K562 (cell line): ENCODE measurements at regions not wholly inside any gene's neighbourhood (a gene's known extent, or its start where the extent isn't known, plus 50 kb on each side); places are given as distances from the start of the nearest gene placed in this dataset.

Experiments
- BHLHE40 ChIP-seq: IDR thresholded peaks from 2 replicates; pipeline ENCODE4 v1.6.1; 2011; ENCODE audit warnings: low read length, improper control_type of control experiment
- BRD4 ChIP-seq: fragments of 200-600 bp; sonication (generic); IDR thresholded peaks from 2 replicates; pipeline ENCODE4 v1.6.1; 2017; ENCODE audit warnings: inconsistent platforms
- C11orf30 ChIP-seq: fragments of 450-650 bp; IDR thresholded peaks from 2 replicates; pipeline ENCODE4 v1.6.1; 2016; ENCODE audit warnings: low read depth, mild to moderate bottlenecking
- CAMTA2 ChIP-seq: fragments of 250-450 bp; sonication (Bioruptor Pico); conservative IDR thresholded peaks from 2 replicates; pipeline ENCODE4 v1.5.1; 2022
- GTF2E2 ChIP-seq: fragments of 200-800 bp; sonication (Bioruptor generic); IDR thresholded peaks from 2 replicates; pipeline ENCODE4 v1.6.1; 2016; ENCODE audit warnings: missing genetic modification characterization, missing compliant biosample characterization
- HIVEP1 ChIP-seq: fragments of 250-450 bp; sonication (Bioruptor Pico); IDR thresholded peaks from 2 replicates; pipeline ENCODE4 v1.4.0; 2020; ENCODE audit warnings: mild to moderate bottlenecking
- HMG20B ChIP-seq: fragments of 250-450 bp; sonication (Bioruptor Pico); IDR thresholded peaks from 2 replicates; pipeline ENCODE4 v1.5.0; 2021; ENCODE audit warnings: mild to moderate bottlenecking
- MCM2 ChIP-seq: fragments of 450-650 bp; IDR thresholded peaks from 2 replicates; pipeline ENCODE4 v1.6.1; 2017; ENCODE audit warnings: low read depth, mild to moderate bottlenecking
- MEF2A ChIP-seq: IDR thresholded peaks from 2 replicates; pipeline ENCODE4 v1.6.1; 2011; ENCODE audit warnings: low read depth, mild to moderate bottlenecking, low read length, moderate library complexity; ENCODE audit not compliant: control insufficient read depth
- NCOR1 ChIP-seq: fragments of 450-650 bp; IDR thresholded peaks from 2 replicates; pipeline ENCODE4 v1.6.1; 2016; ENCODE audit warnings: mild to moderate bottlenecking, moderate library complexity
- PCBP1 ChIP-seq: fragments of 200-400 bp; formaldehyde crosslinking; IDR thresholded peaks from 2 replicates; pipeline ENCODE4 v1.6.1; 2018; ENCODE audit warnings: mild to moderate bottlenecking, low read depth, low read length; ENCODE audit not compliant: poor library complexity, severe bottlenecking
- PHB2 ChIP-seq: fragments of 450-650 bp; IDR thresholded peaks from 2 replicates; pipeline ENCODE4 v1.6.1; 2017; ENCODE audit warnings: low read depth
- POLR2G ChIP-seq: fragments of 200-400 bp; formaldehyde crosslinking; IDR thresholded peaks from 2 replicates; pipeline ENCODE4 v1.6.1; 2017; ENCODE audit warnings: low read depth, mild to moderate bottlenecking, antibody characterized with exemption, low read length, moderate library complexity
- POLR3A ChIP-seq: IDR thresholded peaks from 2 replicates; pipeline ENCODE4 v1.6.1; 2011; ENCODE audit warnings: borderline replicate concordance, mild to moderate bottlenecking, moderate library complexity; ENCODE audit not compliant: insufficient read length, insufficient read depth; ENCODE audit errors: extremely low read depth
- PYGO2 ChIP-seq: fragments of 450-650 bp; IDR thresholded peaks from 2 replicates; pipeline ENCODE4 v1.6.1; 2016; ENCODE audit warnings: mild to moderate bottlenecking, missing genetic modification characterization, moderate library complexity, missing compliant biosample characterization
- RBM34 ChIP-seq: fragments of 200-400 bp; formaldehyde crosslinking; IDR thresholded peaks from 2 replicates; pipeline ENCODE4 v1.6.1; 2018; ENCODE audit warnings: low read length, borderline replicate concordance; ENCODE audit not compliant: insufficient read depth
- SAFB ChIP-seq: fragments of 200-400 bp; formaldehyde crosslinking; IDR thresholded peaks from 2 replicates; pipeline ENCODE4 v1.6.1; 2017; ENCODE audit warnings: low read depth, low read length, borderline replicate concordance
- SLC30A9 ChIP-seq: fragments of 250-450 bp; sonication (Bioruptor Pico); IDR thresholded peaks from 2 replicates; pipeline ENCODE4 v1.8.0; 2022; ENCODE audit warnings: mild to moderate bottlenecking, moderate library complexity
- SREBF2 ChIP-seq: sonication (generic); formaldehyde crosslinking; IDR thresholded peaks from 2 replicates; pipeline ENCODE4 v1.4.0; 2020; ENCODE audit warnings: mild to moderate bottlenecking, missing genetic modification reagents
- ZBTB8A ChIP-seq: fragments of 450-650 bp; IDR thresholded peaks from 2 replicates; pipeline ENCODE4 v1.6.1; 2018; ENCODE audit warnings: mild to moderate bottlenecking, moderate library complexity; ENCODE audit not compliant: partially characterized antibody
- ZFP1 ChIP-seq: fragments of 450-650 bp; formaldehyde crosslinking; IDR thresholded peaks from 2 replicates; pipeline ENCODE4 v1.4.0; 2020; ENCODE audit warnings: mild to moderate bottlenecking, mixed read lengths
- ZNF140 ChIP-seq: fragments of 250-450 bp; sonication (Bioruptor Pico); IDR thresholded peaks from 2 replicates; pipeline ENCODE4 v1.8.0; 2021; ENCODE audit warnings: moderate library complexity, mild to moderate bottlenecking, inconsistent platforms
- ZNF3 ChIP-seq: fragments of 250-450 bp; sonication (Bioruptor Pico); IDR thresholded peaks from 2 replicates; pipeline ENCODE4 v1.5.0; 2021; ENCODE audit warnings: mild to moderate bottlenecking, moderate library complexity
- ZNF445 ChIP-seq: fragments of 250-450 bp; sonication (Bioruptor Pico); IDR thresholded peaks from 2 replicates; pipeline ENCODE4 v1.4.0; 2020; ENCODE audit warnings: low read depth, mild to moderate bottlenecking, moderate library complexity
- TF ChIP-seq, protein P1 (sequence below): fragments of 250-450 bp; sonication (Bioruptor Pico); IDR thresholded peaks from 2 replicates; pipeline ENCODE4 v1.4.0; 2020; ENCODE audit warnings: borderline replicate concordance
- TF ChIP-seq, protein P2 (sequence below): sonication (generic); formaldehyde crosslinking; IDR thresholded peaks from 2 replicates; pipeline ENCODE4 v1.8.0; 2022; ENCODE audit warnings: mild to moderate bottlenecking, missing genetic modification reagents
- TF ChIP-seq, protein P3 (sequence below): fragments of 250-450 bp; sonication (Bioruptor Pico); IDR thresholded peaks from 2 replicates; pipeline ENCODE4 v1.5.0; 2022; ENCODE audit warnings: mild to moderate bottlenecking

DNA sequence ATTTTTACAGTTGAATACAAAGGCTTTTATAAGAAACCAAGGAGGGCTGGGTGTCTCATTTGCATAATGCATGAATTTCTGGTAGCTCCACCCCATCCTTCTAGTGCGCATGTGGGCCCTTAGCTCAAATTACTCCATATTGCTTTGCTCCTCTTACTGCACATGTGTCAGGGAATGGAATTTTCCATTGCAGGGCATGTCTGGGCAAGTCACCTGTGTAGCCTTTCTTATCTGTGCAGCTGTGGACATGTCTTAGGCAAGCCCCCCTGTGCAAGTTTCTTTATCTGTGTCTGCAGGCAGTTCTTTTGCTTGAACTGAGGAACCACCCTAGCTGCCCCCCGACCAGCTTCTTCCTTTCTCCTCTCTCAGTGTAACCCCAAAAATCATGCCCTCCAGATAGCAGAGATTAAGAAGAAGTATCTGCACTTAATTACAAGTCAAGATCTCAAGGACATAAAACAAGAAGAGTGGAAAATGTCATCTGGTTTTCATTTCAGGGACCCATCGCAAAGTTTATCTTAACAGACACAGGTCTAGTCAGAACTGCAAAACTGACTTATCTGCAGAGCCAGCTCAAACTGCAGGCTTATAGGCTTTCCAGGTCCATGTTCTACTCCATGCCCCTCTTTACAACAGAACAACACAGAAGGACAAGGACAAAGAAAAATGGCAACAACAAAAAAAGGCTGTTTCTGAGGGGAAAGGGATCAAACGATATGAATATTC lies 137.9 kb upstream of the HS3ST4 start (continued):
- TF ChIP-seq, protein P1, sequence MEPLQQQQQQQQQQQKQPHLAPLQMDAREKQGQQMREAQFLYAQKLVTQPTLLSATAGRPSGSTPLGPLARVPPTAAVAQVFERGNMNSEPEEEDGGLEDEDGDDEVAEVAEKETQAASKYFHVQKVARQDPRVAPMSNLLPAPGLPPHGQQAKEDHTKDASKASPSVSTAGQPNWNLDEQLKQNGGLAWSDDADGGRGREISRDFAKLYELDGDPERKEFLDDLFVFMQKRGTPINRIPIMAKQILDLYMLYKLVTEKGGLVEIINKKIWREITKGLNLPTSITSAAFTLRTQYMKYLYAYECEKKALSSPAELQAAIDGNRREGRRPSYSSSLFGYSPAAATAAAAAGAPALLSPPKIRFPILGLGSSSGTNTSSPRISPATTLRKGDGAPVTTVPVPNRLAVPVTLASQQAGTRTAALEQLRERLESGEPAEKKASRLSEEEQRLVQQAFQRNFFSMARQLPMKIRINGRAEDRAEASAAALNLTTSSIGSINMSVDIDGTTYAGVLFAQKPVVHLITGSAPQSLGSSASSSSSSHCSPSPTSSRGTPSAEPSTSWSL (CRISPR knock-in tag), result no peak
- TF ChIP-seq ZNF140 (no peak; the same call in 1 of the 2 replicates), ZFP1 (no peak), ZBTB8A (no peak), SLC30A9 (CRISPR knock-in tag) (no peak), HIVEP1 (CRISPR knock-in tag) (no peak), MEF2A (no peak), BRD4 (no peak), C11orf30 (no peak), HMG20B (CRISPR knock-in tag) (no peak), ZNF3 (CRISPR knock-in tag) (no peak), PCBP1 (no peak), MCM2 (no peak), RBM34 (no peak), PYGO2 (no peak), NCOR1 (peak; percentile 95), ZNF445 (CRISPR knock-in tag) (no peak), CAMTA2 (no peak), GTF2E2 (tag) (no peak), POLR3A (no peak), POLR2G (no peak), PHB2 (peak; percentile 82), SAFB (no peak), SREBF2 (CRISPR knock-in tag) (no peak), BHLHE40 (peak; percentile 58)
- TF ChIP-seq, protein P2, sequence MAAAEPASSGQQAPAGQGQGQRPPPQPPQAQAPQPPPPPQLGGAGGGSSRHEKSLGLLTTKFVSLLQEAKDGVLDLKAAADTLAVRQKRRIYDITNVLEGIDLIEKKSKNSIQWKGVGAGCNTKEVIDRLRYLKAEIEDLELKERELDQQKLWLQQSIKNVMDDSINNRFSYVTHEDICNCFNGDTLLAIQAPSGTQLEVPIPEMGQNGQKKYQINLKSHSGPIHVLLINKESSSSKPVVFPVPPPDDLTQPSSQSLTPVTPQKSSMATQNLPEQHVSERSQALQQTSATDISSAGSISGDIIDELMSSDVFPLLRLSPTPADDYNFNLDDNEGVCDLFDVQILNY (CRISPR knock-in tag), result no peak
- TF ChIP-seq, protein P3, sequence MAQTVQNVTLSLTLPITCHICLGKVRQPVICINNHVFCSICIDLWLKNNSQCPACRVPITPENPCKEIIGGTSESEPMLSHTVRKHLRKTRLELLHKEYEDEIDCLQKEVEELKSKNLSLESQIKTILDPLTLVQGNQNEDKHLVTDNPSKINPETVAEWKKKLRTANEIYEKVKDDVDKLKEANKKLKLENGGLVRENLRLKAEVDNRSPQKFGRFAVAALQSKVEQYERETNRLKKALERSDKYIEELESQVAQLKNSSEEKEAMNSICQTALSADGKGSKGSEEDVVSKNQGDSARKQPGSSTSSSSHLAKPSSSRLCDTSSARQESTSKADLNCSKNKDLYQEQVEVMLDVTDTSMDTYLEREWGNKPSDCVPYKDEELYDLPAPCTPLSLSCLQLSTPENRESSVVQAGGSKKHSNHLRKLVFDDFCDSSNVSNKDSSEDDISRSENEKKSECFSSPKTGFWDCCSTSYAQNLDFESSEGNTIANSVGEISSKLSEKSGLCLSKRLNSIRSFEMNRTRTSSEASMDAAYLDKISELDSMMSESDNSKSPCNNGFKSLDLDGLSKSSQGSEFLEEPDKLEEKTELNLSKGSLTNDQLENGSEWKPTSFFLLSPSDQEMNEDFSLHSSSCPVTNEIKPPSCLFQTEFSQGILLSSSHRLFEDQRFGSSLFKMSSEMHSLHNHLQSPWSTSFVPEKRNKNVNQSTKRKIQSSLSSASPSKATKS, result no peak
